AG04450 (cell line): ENCODE measurements at regions not wholly inside any gene's neighbourhood (a gene's known extent, or its start where the extent isn't known, plus 50 kb on each side); places are given as distances from the start of the nearest gene placed in this dataset.

ENCODE experiments used
- CTCF ChIA-PET: fragments of 300-600, 350-600 bp; formaldehyde crosslinking; extraction: SDS; loops from one replicate; lab custom pipeline; 2022; ENCODE audit warnings: antibody characterized with exemption, inconsistent platforms; lab: Charles Lee
- POLR2A ChIA-PET: fragments of 350-600 bp; formaldehyde crosslinking; extraction: SDS; loops from one replicate; lab custom pipeline; 2021; ENCODE audit warnings: antibody characterized with exemption, inconsistent platforms; lab: Yijun Ruan, JAX
- DNase-seq: peaks from one replicate; pipeline ENCODE4 v3.0.0-alpha.2; 2011; ENCODE audit warnings: low read depth, low spot score
- H3K27ac ChIP-seq: one replicate; pipeline ENCODE4 v1.5.1; 2012; ENCODE audit warnings: low read depth, low read length, control low read depth
- H3K27me3 ChIP-seq: one replicate; pipeline ENCODE4 v1.6.0; 2012; ENCODE audit warnings: low read length; ENCODE audit not compliant: control insufficient read depth, insufficient read depth
- H3K4me3 ChIP-seq: 2 replicates; pipeline ENCODE4 v1.5.1; 2011; ENCODE audit warnings: mild to moderate bottlenecking, low read depth, low read length, control low read depth
- H3K9me3 ChIP-seq: 2 replicates; pipeline ENCODE4 v1.5.1; 2012; ENCODE audit warnings: low read length; ENCODE audit not compliant: control insufficient read depth, insufficient read depth
- CTCF ChIP-seq: IDR thresholded peaks from 2 replicates; pipeline ENCODE4 v1.5.1; 2011; ENCODE audit warnings: low read depth, low read length, control low read depth, inconsistent platforms

GRCh38 chr1:106189780-106190179, 866.7 kb upstream of the PRMT6 start:
- no peak for DNase-seq
- ChIA-PET CTCF (no interaction called here), POLR2A (no interaction called here)
- Histone ChIP-seq H3K27me3 (no peaks in the 10 kb centered on the region), H3K4me3 (no peak overlapping the region), H3K27ac (no peak overlapping the region), H3K9me3 (peaks cover 31% of the 10 kb centered on the region; the same call in 1 of the 2 replicates)
- no peak for TF ChIP-seq CTCF

- Histone ChIP-seq H3K27me3 (no peaks in the 10 kb centered on the region), H3K9me3 (peaks cover 29% of the 10 kb centered on the region; the same call in 1 of the 2 replicates), H3K27ac (no peak overlapping the region), H3K4me3 (no peak overlapping the region)
- POLR2A ChIA-PET, result no interaction called here
- CTCF ChIA-PET, result no interaction called here
- TF ChIP-seq CTCF, result no peak
- DNase-seq, result no peak
Measured at GRCh38 chr1:106194206-106194605, 862.3 kb upstream of the PRMT6 start.

- DNase-seq, result no peak
- Histone ChIP-seq H3K27ac (no peak overlapping the region), H3K27me3 (no peaks in the 10 kb centered on the region), H3K4me3 (no peak overlapping the region), H3K9me3 (peaks cover 6% of the 10 kb centered on the region; the same call in 1 of the 2 replicates)
- CTCF ChIA-PET, result no interaction called here
- no peak for TF ChIP-seq CTCF
- POLR2A ChIA-PET, result no interaction called here
Measured at GRCh38 chr1:106200711-106201110, 855.8 kb upstream of the PRMT6 start.

GRCh38 chr1:106207185-106207584, 849.3 kb upstream of the PRMT6 start:
- POLR2A ChIA-PET, result no interaction called here
- CTCF ChIA-PET, result no interaction called here
- Histone ChIP-seq H3K4me3 (no peak overlapping the region), H3K9me3 (no peaks in the 10 kb centered on the region; the same call in 1 of the 2 replicates), H3K27ac (no peak overlapping the region), H3K27me3 (no peaks in the 10 kb centered on the region)
- no peak for DNase-seq
- TF ChIP-seq CTCF, result no peak

GRCh38 chr1:106217765-106218164, 838.7 kb upstream of the PRMT6 start:
- Histone ChIP-seq H3K9me3 (no peaks in the 10 kb centered on the region), H3K27ac (no peak overlapping the region), H3K27me3 (no peaks in the 10 kb centered on the region), H3K4me3 (no peak overlapping the region)
- no peak for TF ChIP-seq CTCF
- ChIA-PET POLR2A (no interaction called here), CTCF (no interaction called here)
- no peak for DNase-seq
